Amniotic epithelial cell (primary cell): ENCODE measurements at regions not wholly inside any gene's neighbourhood (a gene's known extent, or its start where the extent isn't known, plus 50 kb on each side); places are given as distances from the start of the nearest gene placed in this dataset.
"Not testable (repeated sequence)": the region's sequence is repeated elsewhere in the genome, so short reads cannot be mapped to it uniquely, and the experiment has no call there.

Experiments
- DNase-seq: peaks from one replicate; pipeline ENCODE4 v3.0.0-alpha.2; 2010; ENCODE audit warnings: low read depth

GRCh38 chr10:93221171-93221496 is 147.4 kb downstream of the CYP26A1 start:
- DNase-seq, result no peak

DNA sequence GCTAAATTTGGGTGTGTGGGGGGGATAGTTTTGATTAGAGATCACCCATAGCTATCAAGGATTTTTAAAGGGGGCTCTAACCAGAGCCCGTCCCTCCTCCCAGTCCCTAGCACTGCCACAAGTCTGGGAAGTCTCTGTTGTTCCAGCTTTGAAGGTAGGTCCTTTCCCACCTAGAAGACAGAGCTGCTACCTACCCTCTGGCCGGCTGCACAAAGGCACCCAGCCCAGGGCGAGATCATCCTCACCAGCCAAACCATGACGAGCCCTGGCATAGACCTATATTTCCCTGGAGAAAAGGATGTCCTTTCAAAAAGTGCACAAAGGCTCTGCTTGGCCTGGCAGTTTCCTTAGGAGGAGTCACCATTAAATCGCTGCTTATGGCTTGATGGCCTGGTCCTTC is 147.8 kb downstream of the CYP26A1 start:
- no peak for DNase-seq

DNA sequence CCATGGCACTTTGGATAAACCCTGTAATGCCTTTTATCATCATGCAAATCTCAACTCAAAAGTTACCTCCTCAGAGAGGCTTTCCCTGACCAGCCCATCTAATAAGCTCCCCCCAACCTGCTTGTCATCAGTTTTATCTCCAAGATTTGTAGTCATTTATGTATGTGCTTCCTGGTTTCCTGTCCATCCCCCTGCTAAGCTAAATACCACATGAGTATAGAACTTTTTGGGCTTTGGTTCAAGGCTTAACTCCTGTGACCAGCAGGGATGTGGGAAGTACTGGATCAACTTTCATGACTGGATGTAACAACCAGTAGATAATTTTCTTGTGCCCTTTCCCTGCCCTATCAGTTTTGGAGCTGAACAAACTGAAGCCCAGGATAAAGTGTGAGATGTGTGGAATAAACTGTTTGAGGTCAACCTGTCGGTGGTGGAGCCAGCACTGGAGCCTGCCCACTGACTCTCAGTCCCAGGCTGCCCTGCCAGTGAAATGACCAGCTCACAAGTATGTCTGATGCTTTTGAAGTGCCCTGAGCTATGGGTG is 148.6 kb downstream of the CYP26A1 start:
- peak; percentile 21 for DNase-seq

GRCh38 chr10:93222876-93223275 is 149.2 kb downstream of the CYP26A1 start:
- DNase-seq, result no peak

- no peak for DNase-seq
These were observed 149.6 kb downstream of the CYP26A1 start for GRCh38 chr10:93223336-93223735.

GRCh38 chr10:93224005-93224779 is 150.5 kb downstream of the CYP26A1 start:
- DNase-seq, result no peak

DNA sequence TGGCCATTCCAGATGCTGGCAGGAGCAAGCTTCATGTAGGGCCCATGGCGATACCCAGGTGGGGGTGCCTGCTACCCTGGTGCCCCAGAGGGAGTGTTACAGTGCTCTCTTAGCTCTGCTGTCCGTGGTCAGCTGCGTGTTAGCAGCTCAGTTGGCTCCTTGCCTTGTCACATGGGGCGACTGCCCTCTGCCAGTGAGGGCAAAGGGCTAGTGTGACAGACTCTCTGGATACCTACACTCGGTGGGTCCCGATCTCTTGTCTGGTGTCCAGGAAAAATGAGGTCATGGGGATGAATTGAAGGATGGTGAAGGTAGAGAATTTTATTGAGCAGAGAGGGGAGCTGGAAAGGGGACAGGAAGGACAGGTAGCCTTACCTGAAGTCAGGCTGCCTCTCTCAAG is 152.2 kb downstream of the CYP26A1 start:
- no peak for DNase-seq

- DNase-seq, result no peak
These were observed 152.9 kb downstream of the CYP26A1 start for GRCh38 chr10:93226619-93227018.

DNA sequence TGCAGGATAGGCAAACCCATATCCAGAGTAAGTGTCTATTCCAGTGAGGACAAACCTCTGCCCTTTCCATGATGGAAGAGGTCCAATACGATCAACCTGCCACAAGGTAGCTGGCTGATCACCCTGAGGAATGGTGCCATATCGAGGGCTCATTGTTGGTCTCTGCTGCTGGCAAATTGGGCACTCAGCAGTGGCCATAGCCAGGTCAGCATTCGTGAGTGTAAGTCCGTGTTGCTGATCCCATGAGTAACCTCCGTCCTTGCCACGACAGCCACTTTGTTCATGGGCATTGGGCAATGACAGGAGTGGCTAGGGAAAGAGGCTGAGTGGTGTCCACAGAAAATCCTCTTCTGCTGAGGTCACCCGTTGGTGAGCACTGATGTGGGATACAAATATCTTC is 156.9 kb downstream of the CYP26A1 start:
- not testable (repeated sequence) for DNase-seq

DNA sequence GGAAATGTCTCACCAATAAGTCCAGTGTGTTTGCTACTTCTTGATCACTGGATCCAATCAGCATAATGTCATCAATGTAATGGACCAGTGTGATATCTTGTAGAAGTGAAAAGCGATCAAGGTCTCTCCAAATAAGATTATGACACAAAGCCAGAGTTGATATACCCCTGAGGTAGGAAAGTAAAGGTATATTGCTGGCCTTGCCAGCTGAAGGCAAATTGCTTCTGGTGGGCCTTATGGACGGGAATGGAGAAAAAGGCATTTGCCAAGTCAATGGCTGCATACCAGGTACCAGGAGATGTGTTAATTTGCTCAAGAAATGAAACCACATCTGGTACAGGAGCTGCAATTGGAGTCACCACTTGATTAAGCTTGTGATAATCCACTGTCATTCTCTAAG is 158.5 kb downstream of the CYP26A1 start:
- not testable (repeated sequence) for DNase-seq

GRCh38 chr10:93234940-93235339 is 161.2 kb downstream of the CYP26A1 start:
- not testable (repeated sequence) for DNase-seq

DNA sequence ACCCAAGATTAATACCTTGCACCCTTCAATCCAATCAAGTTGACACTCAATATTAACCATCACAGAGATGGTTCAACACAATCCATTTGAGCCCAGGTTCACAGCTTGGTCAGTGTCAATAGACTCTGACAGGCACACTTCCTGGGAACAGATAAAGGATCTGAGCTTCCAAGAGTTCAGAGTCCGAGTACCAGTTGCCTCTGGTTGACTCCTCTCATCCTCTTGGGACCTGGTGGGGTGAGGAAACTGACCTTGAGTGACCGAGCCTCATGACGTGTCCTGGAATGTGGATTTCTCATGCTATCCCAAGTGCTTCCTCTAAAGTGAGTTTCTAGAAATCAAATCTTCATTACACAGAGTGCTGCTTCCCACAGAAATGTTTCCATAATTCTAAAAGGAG is 162.0 kb downstream of the CYP26A1 start:
- peak; percentile 39 for DNase-seq

DNA sequence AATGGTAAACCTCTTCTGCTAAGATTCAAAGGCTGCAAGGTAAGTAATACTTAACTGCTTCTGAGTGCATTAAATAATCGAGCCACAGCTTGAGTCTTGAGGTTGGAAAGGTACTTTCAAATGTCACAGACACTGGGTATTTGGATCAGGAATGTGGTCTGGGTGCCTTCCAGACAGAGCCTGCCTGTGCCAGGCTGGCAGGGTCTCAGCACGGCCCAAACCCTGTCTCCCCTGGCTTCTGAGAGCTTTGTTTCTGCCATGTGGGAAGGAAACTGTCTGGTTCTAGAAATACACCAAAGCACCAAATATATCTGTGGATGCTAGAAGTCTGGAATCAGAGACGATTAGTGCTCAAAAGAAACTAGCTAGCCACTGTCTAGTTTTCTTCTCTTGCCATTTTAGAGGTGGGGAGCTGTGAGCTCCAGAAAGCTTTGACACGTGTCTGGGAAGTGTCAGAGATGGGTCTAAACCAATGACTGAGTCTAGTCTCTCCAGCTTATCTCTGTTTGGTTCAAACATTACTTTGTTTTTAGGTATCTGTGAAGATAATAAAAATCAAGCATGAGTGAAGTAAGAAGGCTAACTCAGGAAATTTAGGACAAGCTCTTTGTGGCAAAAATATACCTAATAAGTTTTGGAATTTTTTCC is 162.8 kb downstream of the CYP26A1 start:
- DNase-seq, result no peak

- no peak for DNase-seq
These were observed 171.5 kb downstream of the CYP26A1 start for GRCh38 chr10:93245147-93245546.

DNA sequence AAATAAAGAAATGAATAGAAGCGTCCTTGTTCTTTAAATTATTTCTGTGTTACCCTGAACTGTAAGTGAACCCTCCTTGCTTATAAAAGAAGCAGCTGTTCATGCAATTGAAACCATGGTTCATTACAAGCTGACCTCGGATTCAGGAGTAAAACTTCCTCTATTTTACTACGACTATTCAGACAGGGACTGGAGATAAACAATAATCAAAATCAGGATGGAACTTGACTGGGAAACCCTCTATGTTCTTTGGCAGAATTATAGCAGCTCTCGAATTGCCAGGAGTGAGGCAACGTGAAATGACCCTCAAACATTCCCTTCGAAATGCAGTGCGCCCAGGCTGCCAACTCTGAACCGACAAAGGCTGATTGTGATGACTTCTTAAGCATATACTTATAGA is 172.1 kb downstream of the CYP26A1 start:
- no peak for DNase-seq

DNA sequence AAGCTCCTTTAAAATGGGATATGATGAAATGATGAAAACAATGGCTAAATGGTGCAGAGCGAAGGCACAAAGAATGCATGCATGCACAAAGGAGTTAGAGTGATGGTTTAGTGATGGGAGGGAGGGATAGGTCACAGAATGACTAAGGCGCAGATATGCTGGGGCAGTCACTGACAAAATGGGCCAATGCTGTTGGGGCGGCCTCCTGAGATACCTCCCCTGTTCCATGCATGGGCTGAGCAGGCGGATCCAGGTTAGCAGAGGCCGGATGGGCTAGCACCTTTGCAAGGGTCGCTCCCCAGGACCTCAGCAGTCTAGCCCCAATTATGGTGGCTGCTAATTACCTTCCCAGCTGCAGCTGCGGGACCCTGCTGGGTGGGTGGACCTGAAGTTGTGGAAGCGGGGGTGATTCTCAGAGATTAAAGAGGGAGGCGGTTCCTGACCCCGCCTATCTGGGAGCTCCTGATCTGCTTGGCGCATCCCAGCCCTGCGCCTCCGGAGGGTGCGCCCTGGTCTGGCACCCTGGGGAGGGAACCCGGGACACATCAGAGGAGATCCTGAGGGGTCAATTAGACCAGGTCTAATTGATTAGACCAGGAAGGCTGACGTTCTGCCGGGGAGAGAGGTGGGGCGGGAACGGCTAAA is 175.0 kb downstream of the CYP26A1 start:
- DNase-seq, result no peak

DNA sequence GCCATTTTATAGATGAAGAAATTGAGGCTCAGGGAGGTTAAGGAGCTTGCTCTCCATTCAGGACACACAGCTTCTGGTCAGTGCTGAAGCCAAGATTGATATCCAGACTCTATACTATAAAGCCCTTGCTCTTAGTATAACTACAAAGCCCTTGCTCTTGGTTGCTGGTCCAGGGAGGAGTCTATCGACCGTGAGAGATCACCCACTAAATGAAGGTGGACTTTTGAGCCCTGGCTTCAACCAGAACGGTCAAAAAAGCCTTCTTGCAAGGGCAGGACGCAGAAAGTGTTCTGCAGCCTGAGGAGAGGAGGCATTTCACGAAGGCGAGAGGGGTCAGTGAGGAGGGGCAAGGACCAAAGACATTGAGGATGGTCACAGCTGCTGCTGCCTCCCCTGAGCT is 176.3 kb downstream of the CYP26A1 start:
- DNase-seq, result no peak

DNA sequence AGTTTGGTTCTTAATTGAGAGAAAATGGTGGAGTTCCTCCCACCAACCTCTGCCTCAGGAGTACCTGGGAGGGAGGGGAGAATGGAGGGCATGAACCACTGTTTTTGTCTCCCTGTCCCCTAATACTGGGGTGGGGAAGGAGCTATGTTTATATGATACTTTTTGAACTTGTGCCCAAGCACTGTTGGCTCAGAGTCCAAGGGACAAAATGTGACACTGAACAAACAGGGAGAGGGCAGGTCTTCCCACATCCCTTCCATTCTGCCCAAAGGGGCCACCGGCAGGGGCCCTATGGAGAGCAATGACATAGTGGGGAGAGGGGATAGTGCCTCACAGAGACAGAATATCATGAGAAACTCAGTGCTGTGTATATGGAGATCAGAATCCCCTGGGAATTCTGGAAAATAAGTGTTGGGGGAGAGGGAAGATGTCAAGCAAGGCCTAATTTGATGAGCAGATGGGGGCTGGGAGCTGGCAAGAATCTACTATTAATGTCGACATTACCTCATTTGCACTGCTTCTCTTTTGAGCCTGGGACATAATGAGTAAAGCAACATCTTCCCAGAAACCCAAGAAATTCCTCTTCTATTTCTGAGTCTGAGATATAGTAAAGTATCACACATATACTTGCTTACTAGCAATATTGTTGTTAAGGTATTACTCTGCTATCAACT is 180.6 kb downstream of the CYP26A1 start:
- DNase-seq, result no peak

GRCh38 chr10:93255546-93255945 is 181.9 kb downstream of the CYP26A1 start:
- DNase-seq, result no peak
